ENCODE measurements at regions not wholly inside any gene's neighbourhood (a gene's known extent, or its start where the extent isn't known, plus 50 kb on each side); places are given as distances from the start of the nearest gene placed in this dataset.

DNA sequence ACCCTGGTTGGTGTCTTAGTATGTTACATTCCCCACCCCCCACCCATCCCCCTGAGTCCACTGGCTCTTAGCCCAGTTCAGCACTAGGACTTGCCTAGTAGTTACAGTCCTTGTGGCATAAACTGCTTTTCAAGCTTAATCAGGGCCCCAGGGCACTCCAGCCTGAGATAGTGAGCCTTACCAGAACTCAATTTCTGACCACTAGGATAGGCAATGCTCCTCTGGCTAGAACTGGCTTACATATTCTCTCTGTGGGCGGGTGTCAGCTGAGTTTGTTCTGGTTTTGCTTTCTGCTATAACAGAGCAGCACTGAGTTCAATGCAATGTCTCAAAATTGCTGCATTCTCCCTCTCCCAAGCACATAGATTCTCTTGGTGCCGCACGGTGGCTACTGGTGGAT is 391.4 kb upstream of the DIPK2B start:
- no peaks in the 10 kb centered on the region for H4K20me1 ChIP-seq (ENCODE audit: insufficient read depth, low read length)
- H3K9me2 ChIP-seq (ENCODE audit: low read depth, low read length) = no peaks in the 10 kb centered on the region
- H3K4me1 ChIP-seq (ENCODE audit: insufficient read depth, low read length, severe bottlenecking) = no peaks in the 10 kb centered on the region

DNA sequence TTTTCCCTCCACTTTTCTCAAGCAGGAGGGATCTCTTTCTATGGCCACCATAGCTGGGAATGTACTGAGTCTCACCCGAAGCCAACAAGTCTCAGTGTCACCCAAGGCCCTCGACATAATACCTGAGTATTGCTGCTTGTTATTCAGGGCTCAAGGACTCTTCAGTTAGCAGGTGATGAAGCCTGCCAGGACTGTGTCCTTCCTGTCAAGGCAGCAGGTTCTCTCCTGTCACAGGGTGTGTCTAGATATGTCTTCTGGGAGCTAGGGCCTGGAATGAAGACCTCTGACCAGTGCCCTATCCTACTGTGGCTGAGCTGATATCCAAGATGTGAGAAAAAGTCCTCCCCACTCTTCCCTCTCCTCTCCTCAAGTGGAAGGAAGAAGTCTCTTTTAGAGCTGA is 391.0 kb upstream of the DIPK2B start:
- no peaks in the 10 kb centered on the region for H3K36me3 ChIP-seq (ENCODE audit: insufficient read depth, low read length)
- H3K9me3 ChIP-seq (ENCODE audit: low read length) = no peaks in the 10 kb centered on the region
- H3K9me2 ChIP-seq (ENCODE audit: low read depth, low read length) = no peaks in the 10 kb centered on the region
- no peak overlapping the region for H3K4me2 ChIP-seq (ENCODE audit: low read length)
- H3K4me3 ChIP-seq (ENCODE audit: low read depth, low read length, poor library complexity, severe bottlenecking) = no peak overlapping the region
- H3K79me2 ChIP-seq (ENCODE audit: insufficient read depth, low read length) = no peaks in the 10 kb centered on the region
- H4K20me1 ChIP-seq (ENCODE audit: insufficient read depth, low read length) = no peaks in the 10 kb centered on the region
- H3K4me1 ChIP-seq (ENCODE audit: insufficient read depth, low read length, severe bottlenecking) = no peaks in the 10 kb centered on the region
- H2AFZ ChIP-seq (ENCODE audit: low read length) = no peak overlapping the region
- no peak overlapping the region for H3K9ac ChIP-seq (ENCODE audit: low read length)
- no peaks in the 10 kb centered on the region for H3K27me3 ChIP-seq (ENCODE audit: insufficient read depth, low read length)
- no peak overlapping the region for H3K27ac ChIP-seq (ENCODE audit: low read depth, low read length, poor library complexity, severe bottlenecking)
- TF ChIP-seq CTCF (IDR thresholded peaks at IDR 0.05; ENCODE audit: low read length) = no peak
- TF ChIP-seq EZH2 (IDR thresholded peaks at IDR 0.05; ENCODE audit: borderline replicate concordance, low read length) = no peak
- no peaks in the 10 kb centered on the region for H3F3A ChIP-seq (ENCODE audit: insufficient read depth, low read length)

More for the DNA sequence above, 391.4 kb upstream of the DIPK2B start:
- Histone ChIP-seq H3K4me2 (ENCODE audit: low read length) (no peak overlapping the region), H3K27ac (ENCODE audit: low read depth, low read length, poor library complexity, severe bottlenecking) (no peak overlapping the region), H3F3A (ENCODE audit: insufficient read depth, low read length) (no peaks in the 10 kb centered on the region), H3K9me3 (ENCODE audit: low read length) (no peaks in the 10 kb centered on the region), H3K9ac (ENCODE audit: low read length) (no peak overlapping the region), H3K27me3 (ENCODE audit: insufficient read depth, low read length) (no peaks in the 10 kb centered on the region), H3K79me2 (ENCODE audit: insufficient read depth, low read length) (no peaks in the 10 kb centered on the region), H2AFZ (ENCODE audit: low read length) (no peak overlapping the region), H3K36me3 (ENCODE audit: insufficient read depth, low read length) (no peaks in the 10 kb centered on the region), H3K4me3 (ENCODE audit: low read depth, low read length, poor library complexity, severe bottlenecking) (no peak overlapping the region)
- TF ChIP-seq CTCF (IDR thresholded peaks at IDR 0.05; ENCODE audit: low read length) (no peak), EZH2 (IDR thresholded peaks at IDR 0.05; ENCODE audit: borderline replicate concordance, low read length) (no peak)

GRCh38 chrX:45584717-45585116 is 384.0 kb upstream of the DIPK2B start:
- no peaks in the 10 kb centered on the region for H3K36me3 ChIP-seq (ENCODE audit: insufficient read depth, low read length)
- TF ChIP-seq CTCF (IDR thresholded peaks at IDR 0.05; ENCODE audit: low read length) = no peak
- no peak for TF ChIP-seq EZH2 (IDR thresholded peaks at IDR 0.05; ENCODE audit: borderline replicate concordance, low read length)
- no peaks in the 10 kb centered on the region for H3K79me2 ChIP-seq (ENCODE audit: insufficient read depth, low read length)

More at GRCh38 chrX:45584717-45585116, 384.0 kb upstream of the DIPK2B start:
- Histone ChIP-seq H4K20me1 (ENCODE audit: insufficient read depth, low read length) (no peaks in the 10 kb centered on the region), H3K4me1 (ENCODE audit: insufficient read depth, low read length, severe bottlenecking) (no peaks in the 10 kb centered on the region), H3K4me2 (ENCODE audit: low read length) (no peak overlapping the region), H3K9me2 (ENCODE audit: low read depth, low read length) (no peaks in the 10 kb centered on the region), H2AFZ (ENCODE audit: low read length) (no peak overlapping the region), H3K27ac (ENCODE audit: low read depth, low read length, poor library complexity, severe bottlenecking) (no peak overlapping the region), H3K9ac (ENCODE audit: low read length) (no peak overlapping the region), H3K9me3 (ENCODE audit: low read length) (no peaks in the 10 kb centered on the region), H3F3A (ENCODE audit: insufficient read depth, low read length) (no peaks in the 10 kb centered on the region), H3K27me3 (ENCODE audit: insufficient read depth, low read length) (no peaks in the 10 kb centered on the region), H3K4me3 (ENCODE audit: low read depth, low read length, poor library complexity, severe bottlenecking) (no peak overlapping the region)

All from OCI-LY1 (cell line).